HEK293T (cell line): ENCODE measurements at regions not wholly inside any gene's neighbourhood (a gene's known extent, or its start where the extent isn't known, plus 50 kb on each side); places are given as distances from the start of the nearest gene placed in this dataset.

ENCODE experiments used
- ARNT ChIP-seq: fragments of 450-650 bp; IDR thresholded peaks from 2 replicates; pipeline ENCODE4 v1.6.1; 2017; ENCODE audit warnings: mild to moderate bottlenecking
- BHLHE40 ChIP-seq: fragments of 450-650 bp; IDR thresholded peaks from 2 replicates; pipeline ENCODE4 v1.6.1; 2016; ENCODE audit warnings: mild to moderate bottlenecking, moderate library complexity, borderline replicate concordance
- FOXA1 ChIP-seq: fragments of 450-650 bp; IDR thresholded peaks from 2 replicates; pipeline ENCODE4 v1.6.1; 2016; ENCODE audit warnings: mild to moderate bottlenecking
- SP1 ChIP-seq: fragments of 450-650 bp; IDR thresholded peaks from 2 replicates; pipeline ENCODE4 v1.6.1; 2017
- SUZ12 ChIP-seq: fragments of 450-650 bp; IDR thresholded peaks from 2 replicates; pipeline ENCODE4 v1.6.1; 2016; ENCODE audit warnings: mild to moderate bottlenecking

GRCh38 chr1:83779565-83779964, 219.4 kb downstream of the TTLL7 start:
- TF ChIP-seq ARNT (no peak), SP1 (no peak), FOXA1 (no peak), SUZ12 (no peak), BHLHE40 (no peak)
